Neuron (in vitro differentiated cells): ENCODE measurements at regions not wholly inside any gene's neighbourhood (a gene's known extent, or its start where the extent isn't known, plus 50 kb on each side); places are given as distances from the start of the nearest gene placed in this dataset.
A peak's percentile ranks its signal among the peaks of the same experiment; 100 is the strongest.

Experiments
- H2AFZ ChIP-seq: one replicate; pipeline ENCODE4 v1.6.1; 2013; ENCODE audit warnings: low read depth, mild to moderate bottlenecking, inconsistent platforms, low read length, moderate library complexity
- H3K27me3 ChIP-seq: one replicate; pipeline ENCODE4 v1.6.1; 2013; ENCODE audit warnings: low read length; ENCODE audit not compliant: insufficient read depth
- H3K36me3 ChIP-seq: one replicate; pipeline ENCODE4 v1.6.1; 2013; ENCODE audit warnings: low read length; ENCODE audit not compliant: insufficient read depth
- H3K4me1 ChIP-seq: one replicate; pipeline ENCODE4 v1.6.1; 2013; ENCODE audit warnings: low read length; ENCODE audit not compliant: insufficient read depth
- H3K4me3 ChIP-seq: 2 replicates; pipeline ENCODE4 v1.5.1; 2013; ENCODE audit warnings: mild to moderate bottlenecking, low read length, moderate library complexity
- H3K9me3 ChIP-seq: one replicate; pipeline ENCODE4 v1.6.1; 2013; ENCODE audit warnings: low read length

- Histone ChIP-seq H3K36me3 (no peaks in the 10 kb centered on the region), H3K4me1 (peaks cover 22% of the 10 kb centered on the region), H3K9me3 (peaks cover 2% of the 10 kb centered on the region)
Observed at GRCh38 chr13:77838271-77838670, 80.4 kb downstream of the EDNRB start.

GRCh38 chr13:77836423-77836822 is 82.2 kb downstream of the EDNRB start:
- H3K9me3 ChIP-seq: peaks cover 2% of the 10 kb centered on the region
- no peak overlapping the region for H3K4me3 ChIP-seq
- no peaks in the 10 kb centered on the region for H3K36me3 ChIP-seq
- no peaks in the 10 kb centered on the region for H3K27me3 ChIP-seq
- H2AFZ ChIP-seq: no peak overlapping the region
- H3K4me1 ChIP-seq: peaks cover 38% of the 10 kb centered on the region

More at GRCh38 chr13:77838271-77838670, 80.4 kb downstream of the EDNRB start:
- no peak overlapping the region for H3K4me3 ChIP-seq
- H3K27me3 ChIP-seq: no peaks in the 10 kb centered on the region
- H2AFZ ChIP-seq: no peak overlapping the region

GRCh38 chr13:77833331-77833863 is 85.2 kb downstream of the EDNRB start:
- peak overlapping the region; percentile 16 for H3K4me3 ChIP-seq
- no peaks in the 10 kb centered on the region for H3K36me3 ChIP-seq

GRCh38 chr13:77832339-77833100 is 86.1 kb downstream of the EDNRB start:
- Histone ChIP-seq H3K36me3 (no peaks in the 10 kb centered on the region), H3K4me1 (peaks cover 60% of the 10 kb centered on the region), H3K4me3 (peak overlapping the region; percentile 14), H3K27me3 (no peaks in the 10 kb centered on the region), H3K9me3 (no peaks in the 10 kb centered on the region), H2AFZ (peak overlapping the region; percentile 43)

More at GRCh38 chr13:77833331-77833863, 85.2 kb downstream of the EDNRB start:
- Histone ChIP-seq H2AFZ (peak overlapping the region; percentile 65), H3K27me3 (no peaks in the 10 kb centered on the region), H3K4me1 (peaks cover 58% of the 10 kb centered on the region), H3K9me3 (peaks cover 2% of the 10 kb centered on the region)

- Histone ChIP-seq H3K4me1 (peaks cover 60% of the 10 kb centered on the region), H3K4me3 (peak overlapping the region; percentile 14), H3K27me3 (no peaks in the 10 kb centered on the region)
Observed at GRCh38 chr13:77831866-77832265, 86.8 kb downstream of the EDNRB start.

GRCh38 chr13:77829963-77830362 is 88.7 kb downstream of the EDNRB start:
- no peak overlapping the region for H3K4me3 ChIP-seq
- H3K9me3 ChIP-seq: no peaks in the 10 kb centered on the region
- H3K36me3 ChIP-seq: no peaks in the 10 kb centered on the region
- H2AFZ ChIP-seq: no peak overlapping the region
- no peaks in the 10 kb centered on the region for H3K27me3 ChIP-seq
- H3K4me1 ChIP-seq: peaks cover 55% of the 10 kb centered on the region

More at GRCh38 chr13:77831866-77832265, 86.8 kb downstream of the EDNRB start:
- Histone ChIP-seq H2AFZ (peak overlapping the region; percentile 43), H3K36me3 (no peaks in the 10 kb centered on the region), H3K9me3 (no peaks in the 10 kb centered on the region)

GRCh38 chr13:77828799-77829198 is 89.8 kb downstream of the EDNRB start:
- Histone ChIP-seq H3K4me3 (no peak overlapping the region), H3K36me3 (no peaks in the 10 kb centered on the region), H3K9me3 (no peaks in the 10 kb centered on the region), H3K4me1 (peaks cover 43% of the 10 kb centered on the region), H2AFZ (no peak overlapping the region), H3K27me3 (no peaks in the 10 kb centered on the region)

- Histone ChIP-seq H3K4me3 (no peak overlapping the region), H3K36me3 (no peaks in the 10 kb centered on the region), H2AFZ (no peak overlapping the region), H3K27me3 (no peaks in the 10 kb centered on the region), H3K9me3 (no peaks in the 10 kb centered on the region), H3K4me1 (peaks cover 31% of the 10 kb centered on the region)
Observed at GRCh38 chr13:77827332-77827731, 91.3 kb downstream of the EDNRB start.

GRCh38 chr13:77820431-77821149 is 98.0 kb downstream of the EDNRB start:
- Histone ChIP-seq H3K36me3 (no peaks in the 10 kb centered on the region), H3K9me3 (no peaks in the 10 kb centered on the region), H3K27me3 (no peaks in the 10 kb centered on the region)

GRCh38 chr13:77817521-77817920 is 101.1 kb downstream of the EDNRB start:
- H3K4me3 ChIP-seq: no peak overlapping the region

More at GRCh38 chr13:77820431-77821149, 98.0 kb downstream of the EDNRB start:
- no peaks in the 10 kb centered on the region for H3K4me1 ChIP-seq
- no peak overlapping the region for H3K4me3 ChIP-seq
- H2AFZ ChIP-seq: no peak overlapping the region

GRCh38 chr13:77815330-77815729 is 103.3 kb downstream of the EDNRB start:
- Histone ChIP-seq H3K27me3 (no peaks in the 10 kb centered on the region), H3K36me3 (no peaks in the 10 kb centered on the region), H3K4me1 (no peaks in the 10 kb centered on the region), H3K4me3 (no peak overlapping the region), H3K9me3 (no peaks in the 10 kb centered on the region), H2AFZ (no peak overlapping the region)

More at GRCh38 chr13:77817521-77817920, 101.1 kb downstream of the EDNRB start:
- no peaks in the 10 kb centered on the region for H3K36me3 ChIP-seq
- H2AFZ ChIP-seq: no peak overlapping the region
- H3K9me3 ChIP-seq: no peaks in the 10 kb centered on the region
- no peaks in the 10 kb centered on the region for H3K27me3 ChIP-seq
- no peaks in the 10 kb centered on the region for H3K4me1 ChIP-seq
